HG03280 (cell line): ENCODE measurements at regions not wholly inside any gene's neighbourhood (a gene's known extent, or its start where the extent isn't known, plus 50 kb on each side); places are given as distances from the start of the nearest gene placed in this dataset.

Experiments used
- ATAC-seq: cut with Tn5 transposase; IDR thresholded peaks from one replicate; pipeline ENCODE4 v1.9.1; 2021; ENCODE audit warnings: mild to moderate bottlenecking, moderate library complexity; ENCODE audit not compliant: unreplicated experiment

GRCh38 chr1:82485591-82486369, 685.0 kb downstream of the ADGRL2 start:
- ATAC-seq, result no peak

- no peak for ATAC-seq
These were observed 682.4 kb downstream of the ADGRL2 start for GRCh38 chr1:82483146-82483545.

DNA sequence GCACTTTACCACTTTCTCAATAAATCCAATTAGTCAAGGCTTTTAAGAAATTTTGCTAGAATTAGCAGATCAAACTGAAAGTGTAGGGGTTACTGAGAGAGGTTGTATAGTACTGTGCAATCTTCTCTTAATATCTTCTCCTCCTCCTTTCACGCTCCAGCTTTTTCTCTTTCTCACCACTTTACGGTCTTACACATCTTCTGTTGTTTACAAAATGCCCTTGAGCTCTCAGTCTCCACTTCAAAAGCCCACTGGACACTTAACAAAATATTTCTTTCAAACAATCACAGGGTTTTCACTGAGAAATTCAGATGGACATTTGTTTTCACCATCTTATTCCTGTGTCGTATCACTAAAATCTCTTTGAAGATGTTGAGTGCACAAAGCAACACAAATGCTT, 678.2 kb downstream of the ADGRL2 start:
- ATAC-seq, result no peak

DNA sequence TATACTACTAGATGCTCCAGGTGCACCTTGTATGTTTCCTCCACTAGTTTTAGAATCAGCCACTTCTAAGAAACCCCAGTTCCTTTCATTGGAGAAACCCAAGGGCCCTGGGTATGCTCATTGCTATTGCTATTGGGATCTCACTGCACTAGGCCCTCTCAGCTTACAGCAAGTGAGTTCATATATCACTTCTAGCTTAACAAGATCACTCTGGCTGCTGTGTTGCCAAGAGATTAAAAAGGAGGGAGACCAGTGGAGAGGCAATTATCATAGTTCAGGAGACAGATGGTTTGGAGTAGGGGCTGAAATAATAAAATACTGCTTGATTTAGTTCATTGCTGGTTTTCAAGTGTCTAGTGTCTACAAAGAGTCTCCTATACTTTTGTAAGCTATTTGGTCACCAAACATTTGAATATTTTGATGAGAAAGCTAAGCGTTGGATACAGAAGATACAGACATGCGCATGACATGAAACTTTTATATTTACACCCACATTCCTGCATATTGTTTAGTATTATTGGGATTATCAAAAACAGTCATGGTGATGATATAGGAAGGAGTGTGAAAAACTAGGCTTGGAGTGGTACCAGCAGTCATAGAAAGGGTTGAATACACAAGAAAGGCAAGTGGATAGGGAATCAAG, 671.9 kb downstream of the ADGRL2 start:
- no peak for ATAC-seq

GRCh38 chr1:82466891-82467290, 666.2 kb downstream of the ADGRL2 start:
- ATAC-seq, result no peak

GRCh38 chr1:82466416-82466815, 665.7 kb downstream of the ADGRL2 start:
- ATAC-seq, result no peak

DNA sequence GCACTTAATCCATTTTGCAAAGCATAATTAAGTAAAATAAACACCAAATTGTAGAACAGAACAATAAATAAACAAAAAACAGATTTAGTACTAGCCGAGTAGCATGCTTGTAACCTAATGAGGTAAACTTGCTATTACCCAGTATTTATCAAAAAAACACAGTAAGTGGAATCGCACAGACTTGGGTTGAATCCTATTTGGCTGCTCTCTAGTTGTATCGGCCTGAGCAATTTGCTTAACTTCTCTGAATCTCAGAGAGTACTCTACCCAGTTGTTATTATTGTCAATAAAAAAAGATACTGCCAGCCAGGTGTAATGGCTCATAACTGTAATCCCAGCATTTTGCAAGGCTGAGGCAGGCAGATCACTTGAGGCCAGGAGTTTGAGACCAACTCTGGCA, 664.3 kb downstream of the ADGRL2 start:
- no peak for ATAC-seq

DNA sequence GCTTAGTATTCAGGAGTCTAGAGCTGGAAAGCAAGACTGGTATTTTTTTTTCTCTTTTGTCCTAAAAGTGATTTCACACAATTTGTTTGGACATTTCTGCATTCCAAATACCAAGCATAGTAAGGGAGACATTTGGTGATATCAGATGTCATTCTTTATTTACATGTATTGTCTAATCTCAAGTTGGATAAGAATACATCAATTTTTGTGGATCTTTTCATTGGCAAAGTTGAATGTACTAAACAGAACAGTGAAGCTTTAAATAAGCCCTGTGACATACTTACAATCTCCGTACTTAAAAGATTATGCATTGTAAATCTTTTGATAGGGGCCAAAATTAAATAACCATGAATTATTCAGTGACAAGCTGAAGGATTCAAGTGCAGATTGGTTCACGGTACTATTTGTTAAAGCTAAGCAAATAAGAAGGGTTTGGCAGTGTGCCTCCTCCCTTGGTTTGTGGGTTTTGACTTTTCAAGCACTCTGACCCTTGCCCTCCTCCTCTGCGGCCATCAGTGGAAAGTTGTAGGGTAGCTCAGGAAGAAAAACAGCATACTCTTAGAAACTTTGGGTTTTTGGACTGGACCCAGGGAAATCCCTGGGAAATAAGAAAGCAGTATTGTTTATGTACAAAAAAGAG, 663.7 kb downstream of the ADGRL2 start:
- ATAC-seq, result no peak

- no peak for ATAC-seq
These were observed 663.2 kb downstream of the ADGRL2 start for GRCh38 chr1:82463951-82464350.

GRCh38 chr1:82462366-82462765, 661.6 kb downstream of the ADGRL2 start:
- no peak for ATAC-seq

DNA sequence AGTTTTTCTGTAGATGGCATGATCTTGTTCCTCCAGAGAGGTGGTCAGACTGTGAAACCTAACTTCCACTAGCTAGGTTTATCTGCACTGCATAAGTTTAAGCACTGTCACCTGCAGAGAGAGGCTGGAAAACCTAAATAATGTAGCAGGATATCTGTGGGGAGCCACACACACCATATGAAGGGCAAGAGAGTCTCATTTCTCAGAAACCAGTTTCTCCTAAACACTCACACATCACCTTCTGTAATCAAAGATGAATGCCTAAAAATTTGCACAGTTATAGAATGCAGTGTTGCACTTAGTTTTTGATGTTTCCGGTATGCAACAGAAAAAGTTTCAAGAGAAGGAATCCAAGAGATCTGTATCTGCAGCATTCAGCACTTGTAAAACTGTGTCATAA, 654.6 kb downstream of the ADGRL2 start:
- no peak for ATAC-seq

- no peak for ATAC-seq
These were observed 653.7 kb downstream of the ADGRL2 start for GRCh38 chr1:82454431-82454830.

DNA sequence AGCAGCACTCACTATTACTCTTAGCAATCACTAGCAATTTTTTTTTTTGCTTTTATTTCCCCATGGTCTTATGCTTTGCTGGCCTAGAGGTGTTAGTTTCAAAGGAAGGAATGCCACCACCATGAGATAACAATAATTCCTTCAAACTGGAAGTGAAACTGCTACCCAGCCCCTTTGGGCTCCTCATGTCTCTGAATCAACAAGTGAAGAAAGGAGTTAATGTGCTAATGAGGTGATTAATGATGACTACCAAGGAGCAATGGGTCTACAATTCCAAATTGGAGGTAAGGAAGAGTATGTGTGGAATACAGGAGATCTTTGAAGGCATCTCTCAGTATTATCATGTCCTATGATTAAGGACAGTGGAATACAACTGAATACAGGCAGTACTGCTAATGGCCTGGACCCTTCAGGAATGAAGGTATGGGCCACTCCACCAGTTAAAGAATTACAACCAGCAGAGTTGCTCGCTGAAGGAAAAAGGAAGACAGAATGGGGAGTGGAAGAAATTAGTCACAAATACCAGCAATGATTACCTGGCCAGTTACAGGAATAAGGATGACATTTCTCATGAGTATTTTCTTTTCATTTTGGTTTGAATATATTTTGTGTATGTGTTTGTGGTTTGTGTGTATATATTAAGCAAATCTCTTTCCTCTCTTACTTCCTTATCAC, 652.9 kb downstream of the ADGRL2 start:
- no peak for ATAC-seq

GRCh38 chr1:82452096-82452495, 651.4 kb downstream of the ADGRL2 start:
- ATAC-seq, result no peak

GRCh38 chr1:82451191-82451590, 650.5 kb downstream of the ADGRL2 start:
- no peak for ATAC-seq

DNA sequence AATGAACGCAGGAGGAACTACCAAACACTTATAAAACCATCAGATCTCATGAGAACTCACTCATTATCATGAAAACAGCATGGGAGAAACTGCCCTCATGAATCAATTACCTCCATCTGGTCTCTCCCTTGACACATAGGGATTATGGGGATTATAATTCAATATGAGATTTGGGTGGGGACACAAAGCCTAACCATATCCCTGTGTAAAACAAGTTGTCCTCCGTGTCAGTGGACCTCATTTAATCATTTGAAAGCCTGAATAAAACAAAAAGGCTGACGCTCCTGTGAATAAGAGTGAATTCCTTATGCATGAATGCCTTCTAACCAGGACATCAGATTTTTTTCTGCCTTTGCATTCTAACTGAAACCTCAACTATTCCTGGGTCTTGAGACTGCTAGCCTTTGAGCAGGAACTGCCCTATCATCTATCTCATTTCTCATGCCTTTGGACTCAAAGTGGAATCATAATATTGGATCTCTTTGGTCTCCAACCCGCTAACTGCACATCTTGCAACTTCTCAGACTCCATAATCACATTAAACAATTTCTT, 648.8 kb downstream of the ADGRL2 start:
- no peak for ATAC-seq

GRCh38 chr1:82446955-82447354, 646.2 kb downstream of the ADGRL2 start:
- no peak for ATAC-seq

- ATAC-seq, result no peak
These were observed 645.5 kb downstream of the ADGRL2 start for GRCh38 chr1:82446236-82446635.

GRCh38 chr1:82445827-82446226, 645.1 kb downstream of the ADGRL2 start:
- ATAC-seq, result no peak

DNA sequence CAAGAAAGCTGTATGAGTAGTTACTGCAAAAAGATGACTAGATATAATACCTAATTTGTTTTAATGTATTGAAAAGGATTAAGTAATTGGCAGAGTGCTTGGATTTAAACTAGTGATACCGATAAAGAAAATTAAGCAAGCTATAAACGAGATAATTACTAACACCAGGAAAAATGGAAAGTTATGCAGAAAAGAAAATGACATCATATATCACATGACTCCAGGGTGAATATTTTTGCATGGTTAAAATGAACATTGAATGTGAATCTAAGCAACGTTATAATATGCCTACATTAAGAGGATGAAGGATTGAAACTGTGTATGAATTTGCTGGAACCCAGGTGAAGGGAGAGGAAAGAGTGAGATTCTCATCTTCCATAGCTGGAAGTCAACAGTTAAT, 644.4 kb downstream of the ADGRL2 start:
- no peak for ATAC-seq

- no peak for ATAC-seq
These were observed 640.7 kb downstream of the ADGRL2 start for GRCh38 chr1:82441402-82441801.
